Stimulated activated CD8-positive, alpha-beta memory T cell treated with anti-CD3 and anti-CD28 coated beads, Interleukin-4, amount 100 ng/mL, for 4 hours (primary cell): ENCODE measurements at regions not wholly inside any gene's neighbourhood (a gene's known extent, or its start where the extent isn't known, plus 50 kb on each side); places are given as distances from the start of the nearest gene placed in this dataset.
"Not testable (repeated sequence)": the region's sequence is repeated elsewhere in the genome, so short reads cannot be mapped to it uniquely, and the experiment has no call there.

Source experiments
- DNase-seq, 2 donors: peaks; one replicate each; pipeline ENCODE4 v3.0.0-alpha.2; 2020; ENCODE audit warnings: low read depth in 2 of 2, low spot score in 1 of 2

DNA sequence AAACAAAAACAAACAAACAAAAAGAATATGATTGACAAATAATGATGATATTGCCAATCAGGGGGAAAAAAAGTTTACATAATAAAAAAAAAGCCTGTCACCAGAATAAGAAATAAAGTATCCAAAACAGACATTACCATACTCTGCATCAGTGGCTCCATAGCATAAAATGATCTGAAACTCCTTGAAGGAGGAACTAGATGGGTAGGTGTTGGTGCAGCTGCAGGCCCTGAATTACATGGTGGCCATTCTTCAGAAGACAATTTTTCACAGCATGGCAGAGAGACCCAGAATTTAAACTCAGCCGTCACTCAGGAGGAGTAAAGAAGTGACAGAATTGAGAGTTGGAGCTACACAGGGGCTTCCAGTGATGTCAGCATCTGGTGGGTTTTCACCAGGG is 60.2 kb downstream of the GLUL start:
- no peak for DNase-seq

DNA sequence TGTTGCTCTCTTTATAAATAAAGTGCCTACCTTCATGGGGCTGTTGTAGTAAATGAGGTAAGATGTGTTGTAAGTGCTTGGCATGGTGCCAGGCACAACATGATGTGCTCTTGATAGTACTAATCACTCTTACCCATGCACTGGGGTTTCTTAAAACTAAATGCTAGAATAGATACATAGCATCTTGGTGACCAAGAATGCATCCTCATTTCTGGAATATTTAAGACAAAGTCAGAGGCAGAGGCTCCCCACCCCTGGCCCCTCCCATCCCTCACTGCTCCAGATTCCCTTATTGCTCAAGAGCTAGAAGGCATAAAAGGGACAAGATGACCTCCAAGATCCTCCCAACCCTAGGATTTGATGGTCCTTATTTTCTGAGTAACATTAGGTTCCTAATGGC is 61.3 kb downstream of the GLUL start:
- no peak for DNase-seq

DNA sequence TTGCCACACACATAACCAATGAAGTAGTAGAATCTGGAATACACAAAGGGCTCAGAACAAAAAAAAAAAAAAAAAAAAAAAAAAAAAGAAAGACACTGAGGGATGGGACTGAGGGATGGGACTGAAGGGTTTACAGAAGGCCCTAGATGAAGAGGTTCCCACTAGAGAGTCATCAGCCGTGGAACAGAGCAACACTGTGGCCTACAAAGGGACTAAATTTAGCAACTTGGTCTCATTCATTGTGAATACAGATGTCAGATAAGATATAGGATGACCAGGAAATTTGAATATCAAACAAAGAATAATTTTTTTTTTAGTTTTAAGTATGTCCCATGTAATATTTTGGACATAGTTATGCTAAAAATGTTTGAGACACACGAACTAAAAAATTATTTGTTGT is 62.1 kb downstream of the GLUL start:
- no peak for DNase-seq

DNA sequence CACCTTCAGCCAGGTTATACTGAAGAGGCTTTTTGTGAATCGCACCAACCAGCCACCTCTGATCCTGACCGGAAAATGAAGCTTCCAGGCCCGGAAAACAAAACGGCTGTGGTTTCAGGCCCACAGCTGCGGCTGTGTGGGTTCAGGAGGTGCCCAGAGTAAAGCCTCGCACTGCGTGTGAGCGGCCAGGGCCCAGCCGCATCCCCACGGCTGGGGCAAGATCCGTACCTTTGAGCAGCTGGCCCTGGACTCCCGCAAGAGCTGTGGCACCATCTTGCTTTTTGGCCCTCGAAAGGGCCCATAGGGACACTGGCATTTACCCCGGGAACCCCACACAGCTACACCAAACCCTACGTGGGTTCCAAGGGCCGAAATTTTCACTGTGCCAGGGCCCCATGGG is 63.0 kb downstream of the GLUL start:
- DNase-seq = no peak

DNA sequence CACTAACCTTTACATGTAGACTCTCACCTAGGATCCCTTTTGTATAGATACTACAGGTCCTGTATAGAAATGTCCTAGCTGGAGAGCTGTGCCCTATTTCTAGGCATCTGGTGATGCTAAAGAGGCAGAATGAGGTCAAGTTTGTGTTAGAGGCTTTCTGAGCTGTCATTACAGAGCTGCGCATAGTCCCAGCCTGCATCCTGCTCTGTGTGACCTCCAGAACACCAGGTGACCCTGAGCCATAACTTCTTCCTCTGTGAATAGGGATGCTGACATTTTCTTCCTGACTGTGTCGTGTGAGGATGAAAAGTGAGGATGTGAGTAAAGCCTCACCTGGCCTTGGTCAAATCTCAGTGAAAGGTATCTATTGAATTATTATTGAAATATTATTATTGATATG is 66.3 kb downstream of the GLUL start:
- no peak for DNase-seq

DNA sequence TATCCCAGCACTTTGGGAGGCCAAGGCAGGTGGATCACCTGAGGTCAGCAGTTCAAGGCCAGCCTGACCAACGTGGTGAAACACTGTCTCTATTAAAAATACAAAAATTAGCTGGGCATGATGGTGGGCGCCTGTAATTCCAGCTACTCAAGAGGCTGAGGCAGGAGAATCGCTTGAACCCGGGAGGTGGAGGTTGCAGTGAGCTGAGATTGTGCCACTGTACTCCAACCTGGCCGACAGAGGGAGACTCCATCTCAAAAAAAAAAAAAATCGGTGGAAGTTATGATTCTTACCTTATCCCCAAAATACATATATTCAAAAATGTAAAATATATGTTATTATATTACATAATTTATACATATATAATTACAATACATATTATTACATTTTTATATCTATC is 70.1 kb downstream of the GLUL start:
- DNase-seq = not testable (repeated sequence)

DNA sequence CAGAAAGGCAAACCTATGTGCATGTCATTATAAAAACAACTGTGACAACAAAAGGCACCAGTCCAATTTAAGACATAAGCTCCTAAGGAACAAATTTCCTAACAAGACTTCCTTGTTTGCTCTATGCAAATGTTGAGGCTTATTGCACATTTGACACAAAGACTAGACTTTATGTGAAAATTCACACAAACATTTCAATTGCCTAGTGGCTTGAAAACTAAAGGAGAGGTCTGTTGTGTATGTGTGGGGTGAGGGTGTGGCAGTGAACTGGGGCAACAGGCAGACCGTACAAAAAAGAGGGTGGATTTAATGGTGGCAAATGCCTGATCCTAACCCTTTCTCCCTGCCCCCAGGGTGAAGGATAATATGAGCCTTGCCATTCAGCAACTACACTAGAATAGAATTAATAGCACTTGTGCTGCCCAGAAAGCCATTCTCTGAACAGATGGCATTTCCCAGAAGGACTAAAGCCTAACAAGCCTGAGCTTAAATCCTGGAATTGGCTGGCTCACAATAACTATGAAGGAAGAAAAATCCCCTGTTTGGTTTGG is 73.9 kb downstream of the GLUL start:
- no peak for DNase-seq

DNA sequence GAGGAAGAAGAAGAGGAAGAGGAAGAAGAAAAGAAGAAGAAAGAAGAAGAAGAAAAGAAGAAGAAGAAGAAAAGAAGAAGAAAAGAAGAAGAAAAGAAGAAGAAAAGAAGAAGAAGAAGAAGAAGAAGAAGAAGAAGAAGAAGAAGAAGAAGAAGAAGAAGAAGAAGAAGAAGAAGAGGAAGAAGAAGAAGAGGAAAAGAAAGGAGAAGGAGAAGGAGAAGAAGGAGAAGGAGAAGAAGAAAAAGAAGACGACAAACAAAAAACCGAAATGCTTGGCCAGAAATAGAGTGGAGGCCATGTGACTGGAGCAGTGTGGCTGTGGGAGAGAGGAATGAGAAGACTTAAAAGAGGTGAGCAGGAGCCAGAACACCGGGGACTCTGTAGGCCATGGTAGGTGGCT is 75.1 kb downstream of the GLUL start:
- DNase-seq = not testable (repeated sequence)

DNA sequence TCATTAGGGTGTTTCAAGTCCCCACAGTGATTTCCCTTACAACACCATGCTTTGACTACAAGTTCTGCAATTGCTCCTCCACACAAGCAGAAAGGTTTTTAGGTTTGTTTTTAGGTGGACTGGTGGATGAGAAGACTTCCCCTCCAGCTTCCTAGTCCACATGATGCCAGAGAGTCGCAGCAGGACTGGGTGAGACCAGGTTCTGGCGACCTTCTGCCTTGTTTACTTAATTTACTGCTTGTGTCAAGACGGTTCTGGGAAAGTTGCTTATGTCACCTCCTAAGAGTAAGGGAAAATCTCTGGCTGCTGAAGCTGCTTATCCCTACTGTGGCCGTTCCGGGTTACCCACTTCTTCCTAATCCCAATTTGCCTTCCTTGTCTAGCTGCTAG is 76.4 kb downstream of the GLUL start:
- DNase-seq = no peak

DNA sequence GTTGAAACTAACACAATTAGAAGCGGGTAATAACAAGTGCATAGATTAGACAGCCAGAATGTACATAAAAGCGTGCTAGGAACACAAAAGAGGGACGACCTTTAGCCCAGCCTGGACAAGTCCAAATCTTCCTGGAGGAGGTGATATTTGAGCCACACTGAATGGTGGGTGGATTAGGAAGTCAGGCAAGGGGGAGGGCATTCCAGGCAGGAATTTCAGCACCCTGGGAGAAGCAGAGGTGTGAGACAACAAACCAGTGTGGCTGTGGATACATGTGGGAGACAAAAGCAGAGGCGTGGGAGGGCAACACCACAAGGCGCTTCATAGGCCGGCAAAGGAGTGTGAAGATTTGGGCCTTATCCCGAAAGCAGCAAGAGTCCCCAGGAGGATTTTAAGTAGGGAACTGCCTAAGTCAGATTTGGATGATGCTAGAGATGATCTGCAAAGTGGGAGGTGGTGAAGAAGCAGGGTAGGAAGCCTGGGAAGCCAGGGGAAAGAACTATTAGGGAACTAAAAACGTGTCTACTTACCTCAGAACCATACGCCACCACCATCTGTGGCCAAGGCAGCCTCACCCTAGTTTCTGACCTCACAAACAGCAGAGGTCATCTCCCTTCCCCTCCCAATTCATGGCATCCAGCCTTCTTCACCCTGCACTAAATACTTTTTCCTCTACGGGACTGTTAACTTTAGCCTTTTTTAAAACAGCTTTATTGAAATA is 81.8 kb downstream of the GLUL start:
- DNase-seq = no peak

DNA sequence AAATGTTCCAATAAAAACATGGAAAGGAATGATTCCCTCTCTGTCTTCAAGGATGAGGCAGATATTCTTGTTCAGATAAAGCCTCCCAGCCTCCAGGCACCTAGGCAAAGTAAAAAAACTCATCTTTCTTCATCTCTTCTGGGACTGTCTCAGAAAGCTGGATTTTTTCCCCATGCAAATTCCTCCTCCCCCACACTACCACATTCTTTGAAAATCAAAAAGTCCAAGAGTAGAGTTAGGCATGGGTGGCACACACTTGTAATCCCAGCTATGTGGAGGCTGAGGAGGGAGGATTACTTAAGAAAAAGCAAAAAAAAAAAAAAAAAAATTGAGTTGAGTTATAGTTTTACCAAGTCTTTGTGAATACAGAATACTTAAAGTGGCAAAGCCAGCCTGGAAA is 82.8 kb downstream of the GLUL start:
- no peak for DNase-seq

DNA sequence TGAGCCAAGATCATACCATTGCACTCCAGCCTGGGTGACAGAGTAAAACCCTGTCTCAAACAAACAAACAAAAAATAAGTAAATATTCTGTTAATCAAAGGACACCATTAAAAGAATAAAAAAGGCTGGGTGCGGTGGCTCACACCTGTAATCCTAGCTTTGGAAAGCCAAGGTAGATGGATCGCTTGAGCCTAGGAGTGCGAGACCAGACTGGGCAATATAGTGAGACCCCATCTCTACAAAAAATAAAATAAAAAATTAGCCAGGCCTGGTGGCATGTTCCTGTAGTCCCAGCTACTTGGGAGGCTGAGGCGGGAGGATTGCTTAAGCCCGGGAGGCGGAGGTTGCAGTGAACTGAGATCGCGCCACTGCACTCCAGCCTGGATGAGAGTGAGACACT is 84.1 kb downstream of the GLUL start:
- not testable (repeated sequence) for DNase-seq

DNA sequence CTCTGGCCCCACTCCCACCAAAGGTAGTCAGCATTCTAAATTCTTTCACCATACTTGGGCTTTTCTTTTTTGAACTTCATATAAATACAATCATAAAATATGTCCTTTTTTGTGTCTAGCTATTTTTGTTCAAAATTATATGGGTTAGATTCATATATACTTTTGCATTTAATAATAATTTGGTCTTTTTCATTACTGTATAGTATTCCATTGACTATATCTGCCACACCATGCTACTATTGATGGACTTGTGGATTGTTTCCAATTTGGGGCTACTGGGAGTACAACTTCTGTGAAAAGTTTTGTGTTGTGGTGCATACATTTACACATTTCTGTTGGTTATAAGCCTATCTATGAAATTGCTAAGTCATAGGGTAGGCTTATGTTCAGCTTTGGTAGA is 85.7 kb downstream of the GLUL start:
- DNase-seq = no peak

DNA sequence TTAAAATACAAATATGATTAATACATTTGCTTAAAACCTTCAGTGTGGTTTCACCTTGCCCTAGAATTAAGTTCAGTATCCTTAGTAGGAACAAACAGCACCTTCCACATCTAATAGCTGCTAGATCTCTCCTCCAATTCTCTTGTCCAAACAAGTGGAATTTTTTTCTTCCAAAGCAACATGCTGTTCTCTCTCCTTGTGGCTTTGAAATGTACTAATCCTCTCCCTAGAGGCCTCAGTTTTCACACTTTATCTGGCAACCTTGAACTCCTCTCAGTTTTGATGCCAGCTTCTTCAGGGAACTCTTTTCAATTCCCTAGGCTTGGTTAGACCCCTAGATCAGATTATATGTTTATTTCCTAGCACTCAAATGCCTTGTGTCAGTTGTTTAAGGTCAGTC is 87.0 kb downstream of the GLUL start:
- no peak for DNase-seq

DNA sequence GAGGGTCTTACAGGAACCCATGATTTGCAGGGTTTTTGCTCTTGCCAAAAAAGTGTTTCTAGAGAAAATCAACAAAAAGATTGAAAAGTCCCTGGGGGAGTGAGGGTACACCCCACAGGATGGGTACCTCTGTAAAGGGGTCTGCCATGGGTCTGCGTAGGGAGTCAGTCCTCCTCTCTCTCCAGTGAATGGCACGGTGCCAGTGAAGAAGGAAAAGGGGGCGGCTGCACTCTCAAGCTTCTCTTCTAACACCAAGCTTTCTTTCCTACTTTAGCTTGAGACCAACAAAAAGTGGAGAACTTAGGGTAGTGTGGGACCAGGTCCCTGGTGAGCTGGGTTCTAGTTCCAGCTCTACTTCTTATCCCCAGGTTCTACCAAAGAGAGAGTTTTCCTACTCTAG is 87.4 kb downstream of the GLUL start:
- DNase-seq = no peak

DNA sequence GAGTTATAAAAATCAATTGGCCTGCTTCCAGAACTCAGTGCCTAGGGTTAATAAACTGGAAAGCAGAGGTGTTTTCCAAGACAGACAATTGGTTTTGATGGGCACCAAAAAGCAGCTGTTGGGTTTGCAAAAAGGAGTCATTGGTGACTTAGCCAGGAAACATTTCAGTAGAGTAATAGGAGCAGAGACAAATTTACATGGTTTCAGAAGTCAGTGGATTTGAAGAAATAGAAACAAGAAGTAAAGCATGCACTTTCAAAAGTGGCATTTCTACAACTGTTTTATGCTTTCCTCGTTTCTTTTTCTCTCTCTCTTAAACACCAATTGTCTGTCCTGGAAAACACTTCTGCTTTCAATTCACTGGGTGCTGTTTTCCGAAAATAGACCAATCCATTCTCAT is 87.8 kb downstream of the GLUL start:
- DNase-seq = no peak

DNA sequence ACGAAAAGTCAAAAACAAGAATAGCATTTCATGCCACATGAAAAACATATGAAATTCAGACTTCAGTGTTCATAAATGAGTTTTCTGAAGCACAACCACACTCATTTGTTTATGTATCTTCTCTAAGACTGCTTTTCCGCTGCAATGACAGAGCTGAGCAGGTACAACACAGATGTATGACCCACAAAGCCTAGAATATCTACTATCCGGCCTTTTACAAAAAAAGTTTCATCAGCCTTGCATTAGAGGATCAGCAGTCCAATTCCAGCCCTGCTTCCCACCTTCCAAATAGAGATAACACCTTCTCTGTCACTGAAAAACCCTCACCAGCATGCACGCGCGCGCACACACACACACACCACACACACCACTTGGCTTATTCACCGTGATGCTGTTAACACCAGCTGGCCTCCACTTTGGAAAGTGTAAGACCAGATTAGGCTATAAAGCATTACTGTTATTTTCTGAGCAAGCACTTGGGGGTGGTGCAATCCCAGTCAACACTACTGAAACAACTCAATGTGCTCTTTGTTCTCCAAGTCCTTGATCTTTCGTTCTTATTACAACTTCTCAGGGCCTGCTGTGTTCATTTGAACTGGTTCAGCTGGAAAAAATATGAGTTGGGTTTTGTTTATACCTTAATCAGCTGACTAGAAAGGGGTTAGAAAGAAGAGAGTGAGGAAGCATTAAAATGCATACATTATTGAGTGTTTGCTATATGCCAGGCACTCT is 90.0 kb downstream of the GLUL start:
- no peak for DNase-seq

DNA sequence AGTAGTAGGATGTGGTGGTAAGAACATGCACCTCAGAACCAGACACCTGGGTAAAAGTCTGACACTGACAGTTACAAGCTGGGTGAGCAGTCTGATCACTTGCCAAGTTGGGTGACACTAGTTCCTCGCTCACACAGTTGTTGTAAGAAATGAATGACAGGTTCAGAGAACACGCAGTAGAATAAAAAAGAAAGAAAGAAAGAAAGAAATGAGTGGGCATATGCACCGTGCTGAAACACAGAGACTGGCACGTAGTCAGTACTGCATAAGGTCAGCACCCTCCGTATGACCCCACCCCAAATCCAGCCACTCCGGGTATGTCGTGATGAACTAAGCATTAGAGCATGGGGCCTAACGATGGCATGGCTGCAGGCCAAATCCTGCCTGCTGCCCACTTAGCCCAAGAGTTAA is 90.6 kb downstream of the GLUL start:
- DNase-seq = no peak

DNA sequence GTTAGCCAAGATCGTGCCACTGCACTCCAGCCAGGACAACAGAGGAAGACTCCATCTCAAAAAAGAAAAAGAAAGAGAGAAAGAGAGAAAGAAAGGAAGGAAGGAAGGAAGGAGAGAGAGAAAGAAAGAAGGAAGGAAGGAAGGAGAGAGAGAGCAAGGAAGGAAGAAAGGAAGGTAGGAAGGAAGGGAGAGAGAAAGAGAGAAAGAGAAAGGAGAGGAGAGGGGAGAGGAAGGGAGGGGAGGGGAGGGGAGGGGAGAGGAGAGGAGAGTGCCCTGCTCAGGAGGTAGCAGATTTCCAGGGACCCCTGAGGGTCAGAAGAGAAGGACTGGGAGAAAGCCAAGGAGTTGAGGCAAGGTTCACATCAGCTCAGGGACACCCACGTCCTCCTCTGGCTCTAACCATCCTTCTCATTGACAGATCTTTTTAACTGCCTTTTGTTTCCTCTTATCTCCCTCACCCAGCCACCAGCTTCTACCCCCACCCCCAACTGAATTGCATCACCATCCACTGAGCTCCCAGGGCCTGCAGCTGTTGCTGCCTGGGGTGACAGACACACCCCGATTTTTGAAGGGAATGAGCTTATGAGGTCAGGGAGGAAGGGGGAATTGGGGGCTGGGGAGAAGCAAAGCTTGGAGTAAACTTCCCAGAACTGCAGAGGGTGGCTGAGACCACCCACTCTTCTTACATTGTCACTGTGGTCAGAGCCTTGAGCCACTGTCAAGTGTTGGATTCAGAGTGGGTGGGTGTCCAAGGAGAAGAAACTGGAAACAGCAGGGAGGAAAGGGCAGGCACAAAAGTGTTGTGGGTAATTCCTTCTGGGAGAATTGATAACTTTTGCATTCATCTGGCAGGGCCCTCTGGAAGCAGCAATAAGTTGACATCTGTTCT is 91.6 kb downstream of the GLUL start:
- DNase-seq = no peak

DNA sequence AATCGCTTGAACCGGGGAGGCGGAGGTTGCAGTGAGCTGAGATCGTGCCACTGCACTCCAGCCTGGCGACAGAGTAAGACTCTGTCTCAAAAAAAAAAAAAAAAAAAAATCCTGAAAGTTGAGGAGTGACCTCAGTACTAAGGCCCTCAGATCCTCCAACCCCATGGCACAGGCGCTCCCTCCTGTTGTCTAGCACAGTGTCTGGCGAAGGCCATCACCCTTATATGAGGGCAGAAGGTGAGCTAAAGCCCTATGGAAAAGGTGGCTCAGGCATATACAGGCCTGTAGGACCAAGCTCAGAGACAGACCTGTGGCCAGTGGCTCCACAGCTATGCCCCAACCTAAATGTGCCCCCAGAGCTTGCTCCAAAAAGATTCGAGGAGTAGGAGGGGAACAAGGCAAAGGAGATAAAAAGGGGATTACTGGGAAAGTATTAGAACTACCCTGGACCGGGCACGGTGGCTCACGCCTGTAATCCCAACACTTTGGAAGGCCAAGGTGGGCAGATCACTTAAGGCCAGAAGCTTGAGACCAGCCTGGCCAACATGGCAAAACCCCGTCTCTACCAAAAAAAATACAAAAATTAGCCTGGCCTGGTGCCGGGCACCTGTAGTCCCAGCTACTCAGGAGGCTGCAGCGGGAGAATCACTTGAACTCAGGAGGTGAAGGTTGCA is 92.4 kb downstream of the GLUL start:
- DNase-seq = not testable (repeated sequence)

DNA sequence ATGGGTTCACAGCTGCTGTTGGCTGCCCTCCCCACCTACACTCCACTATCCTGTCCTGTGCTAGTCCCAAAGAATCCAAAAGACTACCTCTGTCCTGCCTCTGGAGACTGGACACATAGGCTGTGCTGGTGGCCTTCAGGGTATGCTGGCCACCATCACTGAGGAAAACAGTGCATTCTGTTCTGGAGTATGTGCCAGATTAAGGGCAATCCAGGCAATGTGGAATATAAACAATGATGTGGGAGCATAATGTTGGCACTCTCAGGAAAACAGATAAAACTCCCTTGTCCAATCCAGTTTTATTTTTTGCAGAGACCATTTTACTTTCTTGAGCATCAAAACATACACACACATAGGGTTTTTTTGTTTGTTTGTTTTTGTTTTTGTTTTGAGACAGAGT is 94.3 kb downstream of the GLUL start:
- no peak for DNase-seq
